GM10248 (cell line): ENCODE measurements at regions not wholly inside any gene's neighbourhood (a gene's known extent, or its start where the extent isn't known, plus 50 kb on each side); places are given as distances from the start of the nearest gene placed in this dataset.

Experiments
- CTCF ChIA-PET: fragments of 300-600 bp; sonication (Branson Sonifier 250); formaldehyde crosslinking; extraction: SDS; loops from one replicate; lab custom pipeline; 2021; ENCODE audit warnings: antibody characterized with exemption; lab: Yijun Ruan, JAX
- POLR2A ChIA-PET: fragments of 350-650 bp; sonication (Branson Sonifier 250); formaldehyde crosslinking; extraction: SDS; loops from one replicate; lab custom pipeline; 2020; ENCODE audit warnings: antibody characterized with exemption; lab: Yijun Ruan, JAX
- DNase-seq: peaks from one replicate; pipeline ENCODE4 v3.0.0; 2012; ENCODE audit errors: extremely low spot score
- TF ChIP-seq, protein P1 (sequence below): IDR thresholded peaks from 2 replicates; pipeline ENCODE4 v1.5.1; 2012; ENCODE audit warnings: mild to moderate bottlenecking, low read depth; ENCODE audit errors: extremely low read depth, missing control alignments, control extremely low read depth

GRCh38 chr7:17444151-17444550 is 145.7 kb downstream of the AHR start:
- CTCF ChIA-PET: interaction anchor here (1.2 kb wide), 1 partner anchor 8 kb away, joined by 3 read pairs; no protein-coding TSS in a partner anchor

DNA sequence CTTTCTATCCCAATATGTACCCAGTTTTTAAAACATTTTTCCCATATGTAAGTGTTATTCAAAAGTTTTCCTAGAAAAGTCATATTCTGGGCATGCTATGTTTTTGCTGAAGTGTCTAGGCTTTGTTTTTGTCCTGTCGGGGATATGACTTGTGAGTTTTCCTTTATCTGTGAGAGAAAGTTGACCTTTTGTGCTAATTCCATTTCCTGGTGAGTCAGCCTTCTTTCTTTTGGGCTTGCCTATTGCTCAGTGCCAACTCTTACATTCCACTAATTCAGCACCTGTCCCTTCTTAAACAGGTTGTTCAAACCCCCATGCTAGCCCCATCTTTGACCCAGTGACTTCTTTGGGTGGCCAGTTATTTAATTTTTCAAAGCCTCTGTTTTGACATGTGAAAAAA is 146.2 kb downstream of the AHR start:
- TF ChIP-seq, protein P1, sequence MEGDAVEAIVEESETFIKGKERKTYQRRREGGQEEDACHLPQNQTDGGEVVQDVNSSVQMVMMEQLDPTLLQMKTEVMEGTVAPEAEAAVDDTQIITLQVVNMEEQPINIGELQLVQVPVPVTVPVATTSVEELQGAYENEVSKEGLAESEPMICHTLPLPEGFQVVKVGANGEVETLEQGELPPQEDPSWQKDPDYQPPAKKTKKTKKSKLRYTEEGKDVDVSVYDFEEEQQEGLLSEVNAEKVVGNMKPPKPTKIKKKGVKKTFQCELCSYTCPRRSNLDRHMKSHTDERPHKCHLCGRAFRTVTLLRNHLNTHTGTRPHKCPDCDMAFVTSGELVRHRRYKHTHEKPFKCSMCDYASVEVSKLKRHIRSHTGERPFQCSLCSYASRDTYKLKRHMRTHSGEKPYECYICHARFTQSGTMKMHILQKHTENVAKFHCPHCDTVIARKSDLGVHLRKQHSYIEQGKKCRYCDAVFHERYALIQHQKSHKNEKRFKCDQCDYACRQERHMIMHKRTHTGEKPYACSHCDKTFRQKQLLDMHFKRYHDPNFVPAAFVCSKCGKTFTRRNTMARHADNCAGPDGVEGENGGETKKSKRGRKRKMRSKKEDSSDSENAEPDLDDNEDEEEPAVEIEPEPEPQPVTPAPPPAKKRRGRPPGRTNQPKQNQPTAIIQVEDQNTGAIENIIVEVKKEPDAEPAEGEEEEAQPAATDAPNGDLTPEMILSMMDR: no peak
- POLR2A ChIA-PET: no interaction called here
- CTCF ChIA-PET: interaction anchor here (0.8 to 1.2 kb wide), 3 partner anchors 8 to 16 kb away, joined by 3 to 4 read pairs (median 3); no protein-coding TSS in a partner anchor
- DNase-seq: no peak

More at GRCh38 chr7:17444151-17444550, 145.7 kb downstream of the AHR start:
- POLR2A ChIA-PET: no interaction called here
- TF ChIP-seq, protein P1: no peak
- no peak for DNase-seq

GRCh38 chr7:17446340-17446739 is 147.9 kb downstream of the AHR start:
- ChIA-PET CTCF (no interaction called here), POLR2A (no interaction called here)
- TF ChIP-seq, protein P1: no peak
- DNase-seq: no peak

- CTCF ChIA-PET: interaction anchor here (0.9 to 2.7 kb wide), 3 partner anchors 10 to 23 kb away, joined by 3 to 9 read pairs (median 4); no protein-coding TSS in a partner anchor
- DNase-seq: no peak
- POLR2A ChIA-PET: no interaction called here
- TF ChIP-seq, protein P1: no peak
Measured at GRCh38 chr7:17447728-17448478, 149.5 kb downstream of the AHR start.

DNA sequence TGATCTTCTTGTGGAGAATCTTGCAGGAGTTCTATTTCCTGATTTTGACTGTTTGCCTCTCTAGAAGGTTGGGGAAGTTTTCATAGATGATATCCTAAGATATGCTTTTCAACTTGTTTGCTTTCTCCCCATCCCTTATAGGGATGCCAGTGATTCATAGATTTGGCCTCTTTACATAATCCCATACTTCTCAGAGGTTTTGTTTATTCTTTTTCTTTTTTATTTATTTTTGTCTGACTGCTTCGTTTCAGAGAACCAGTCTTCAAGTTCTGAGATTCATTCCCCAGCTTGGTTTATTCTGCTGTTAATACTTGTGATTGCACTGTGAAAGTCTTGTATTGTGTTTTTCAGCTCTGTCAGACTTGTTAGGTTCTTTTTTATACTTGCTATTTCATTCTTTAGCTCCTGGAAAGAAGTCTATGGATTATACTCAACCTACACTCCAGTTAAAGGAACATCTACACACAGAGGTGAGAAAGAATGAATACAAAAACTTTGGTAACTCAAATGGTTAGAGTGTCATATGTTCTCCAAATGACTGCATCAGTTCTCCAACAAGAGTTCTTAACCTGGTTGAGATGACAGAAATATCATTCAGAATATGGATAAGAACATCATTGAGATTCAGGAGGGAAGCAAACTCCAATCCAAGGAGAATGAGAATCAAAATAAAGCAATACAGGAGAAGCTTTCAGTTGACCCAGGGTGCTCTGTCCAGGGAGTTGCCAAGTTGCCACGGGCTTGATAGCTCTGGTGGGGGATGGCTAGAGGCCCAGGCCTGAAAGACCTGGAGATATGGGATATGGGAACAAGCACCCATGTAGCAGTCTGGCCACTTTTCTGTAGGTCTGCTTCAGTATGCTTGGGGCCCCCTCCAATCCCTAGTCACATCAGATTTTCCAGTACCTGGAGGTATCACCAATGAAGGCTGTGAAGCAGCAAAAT is 150.3 kb downstream of the AHR start:
- POLR2A ChIA-PET: no interaction called here
- TF ChIP-seq, protein P1: no peak
- CTCF ChIA-PET: interaction anchor here (1.3 to 2.7 kb wide), 3 partner anchors 9 to 17 kb away, joined by 3 to 9 read pairs (median 4); no protein-coding TSS in a partner anchor
- no peak for DNase-seq

- TF ChIP-seq, protein P1: no peak
- POLR2A ChIA-PET: no interaction called here
- CTCF ChIA-PET: interaction anchor here (0.6 to 2.0 kb wide), 5 partner anchors 10 to 40 kb away, joined by 3 to 9 read pairs (median 3); no protein-coding TSS in a partner anchor
- no peak for DNase-seq
Measured at GRCh38 chr7:17456541-17456940, 158.1 kb downstream of the AHR start.
